DLD1 (cell line): ENCODE measurements at regions not wholly inside any gene's neighbourhood (a gene's known extent, or its start where the extent isn't known, plus 50 kb on each side); places are given as distances from the start of the nearest gene placed in this dataset.

ENCODE experiments used
- in situ Hi-C: cut with HindIII; loops from 2 replicates; pipeline ENCODE4 v1.10.0; 2017; ENCODE audit warnings: low sequenced_read_pairs

DNA sequence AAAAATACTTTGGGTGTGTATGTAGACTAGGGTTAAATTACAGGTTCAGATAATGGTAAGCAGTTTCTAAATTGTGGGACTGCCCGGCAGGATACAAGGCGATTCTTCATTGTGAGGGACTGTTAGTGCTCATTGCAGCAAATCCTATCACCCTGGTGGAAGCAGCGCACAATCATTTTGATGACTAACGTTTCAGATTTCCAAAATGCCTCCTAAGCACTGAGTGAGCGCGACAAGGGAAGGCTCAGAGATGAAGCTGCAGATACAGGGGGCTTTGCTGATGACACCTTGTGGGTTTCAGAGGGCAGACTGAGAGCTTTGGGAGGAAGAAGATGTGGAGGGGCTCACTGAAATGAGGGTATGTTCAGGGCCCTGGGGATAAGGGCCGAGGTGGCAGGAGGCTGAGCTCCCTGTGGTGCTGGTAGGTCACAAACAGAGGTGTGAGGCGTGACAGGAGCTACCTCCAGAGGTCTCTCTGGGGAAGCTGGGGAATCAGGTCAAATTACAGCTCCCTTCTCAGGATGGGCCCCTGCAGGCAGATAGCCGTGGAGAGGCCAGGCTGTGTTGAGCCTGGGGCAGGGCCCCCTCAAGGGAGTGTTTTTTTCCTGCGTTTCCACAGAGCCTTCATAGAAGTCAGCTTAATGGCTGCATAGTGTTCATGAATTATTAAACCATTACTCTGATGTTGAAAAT lies 84.5 kb upstream of the FYN start:
- in situ Hi-C loops = no loop called here

DNA sequence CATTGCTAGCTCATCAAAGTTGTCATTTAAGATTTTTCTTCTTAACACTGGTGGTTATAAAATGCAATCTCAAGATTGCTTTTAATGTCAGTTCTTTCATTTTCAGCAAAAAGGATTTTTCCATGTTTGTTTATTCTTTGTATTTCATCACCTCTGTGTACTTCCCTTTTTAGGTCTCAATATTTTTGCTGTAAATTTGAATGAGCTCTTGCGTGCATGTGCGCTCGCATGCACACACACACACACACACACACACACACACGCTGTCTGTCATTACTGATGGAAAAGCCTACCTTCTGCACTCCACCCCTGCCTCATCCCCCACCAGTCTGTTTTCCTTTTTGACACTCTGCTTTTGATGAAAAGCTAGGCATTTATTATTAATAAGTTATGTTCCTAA lies 85.3 kb upstream of the FYN start:
- in situ Hi-C loops = no loop called here

DNA sequence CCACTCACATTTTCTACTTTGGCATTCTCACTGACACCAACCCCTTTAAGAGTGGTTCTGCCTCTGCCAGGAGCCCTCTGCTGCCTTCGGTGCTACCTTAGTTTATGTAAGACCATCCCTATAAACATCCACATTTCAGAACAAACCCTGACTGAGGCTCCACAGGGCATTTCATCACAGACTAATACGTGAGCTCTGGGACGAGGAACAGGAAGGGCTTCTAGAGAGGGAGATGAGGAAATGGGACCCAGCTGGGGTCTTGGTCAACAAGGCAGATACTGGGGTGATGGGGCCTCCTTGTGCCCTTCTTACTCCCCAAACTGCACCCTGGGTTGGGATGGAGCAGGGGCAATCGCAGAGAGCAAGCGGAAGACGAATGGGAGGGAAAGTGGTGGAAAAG lies 86.5 kb upstream of the FYN start:
- in situ Hi-C loops = no loop called here

DNA sequence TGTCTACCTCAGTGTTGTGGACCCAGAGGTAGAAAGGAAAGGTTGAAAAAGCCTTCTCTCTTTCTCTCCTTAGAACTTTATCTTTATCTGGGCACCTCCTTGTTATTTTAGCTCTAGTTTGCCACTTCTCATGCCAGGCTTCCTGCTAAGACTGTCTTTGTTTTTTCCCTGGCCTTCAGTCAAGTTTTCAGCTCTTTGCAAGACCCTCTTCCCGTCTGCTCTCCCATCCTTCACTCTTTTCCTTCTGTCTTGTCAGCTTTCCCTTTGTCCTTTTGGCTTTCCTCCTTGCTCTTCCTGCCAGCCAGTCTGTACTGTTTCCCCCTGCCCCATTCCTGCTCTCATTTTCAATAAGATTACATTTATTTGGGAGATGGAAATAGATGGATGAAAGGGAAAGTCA lies 86.8 kb upstream of the CCN6 start:
- in situ Hi-C loops = no loop called here

DNA sequence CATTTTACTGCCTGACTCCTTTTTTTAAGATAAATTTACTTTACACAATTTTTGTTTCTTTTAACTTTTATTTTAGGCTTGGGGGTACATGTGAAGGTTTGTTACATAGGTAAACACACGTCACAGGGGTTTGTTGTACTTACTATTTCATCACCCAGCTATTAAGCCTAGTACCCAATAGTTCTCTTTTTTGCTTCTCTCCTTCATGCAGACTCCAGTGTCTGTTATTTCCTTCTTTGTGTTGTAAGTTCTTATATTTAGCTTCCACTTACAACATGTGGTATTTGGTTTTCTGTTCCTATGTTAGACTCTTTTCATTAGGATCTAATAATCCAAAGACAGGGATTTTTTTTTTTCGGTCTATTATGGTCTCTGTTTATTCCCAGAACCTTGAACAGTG lies 83.5 kb upstream of the CCN6 start:
- in situ Hi-C loops = no loop called here

DNA sequence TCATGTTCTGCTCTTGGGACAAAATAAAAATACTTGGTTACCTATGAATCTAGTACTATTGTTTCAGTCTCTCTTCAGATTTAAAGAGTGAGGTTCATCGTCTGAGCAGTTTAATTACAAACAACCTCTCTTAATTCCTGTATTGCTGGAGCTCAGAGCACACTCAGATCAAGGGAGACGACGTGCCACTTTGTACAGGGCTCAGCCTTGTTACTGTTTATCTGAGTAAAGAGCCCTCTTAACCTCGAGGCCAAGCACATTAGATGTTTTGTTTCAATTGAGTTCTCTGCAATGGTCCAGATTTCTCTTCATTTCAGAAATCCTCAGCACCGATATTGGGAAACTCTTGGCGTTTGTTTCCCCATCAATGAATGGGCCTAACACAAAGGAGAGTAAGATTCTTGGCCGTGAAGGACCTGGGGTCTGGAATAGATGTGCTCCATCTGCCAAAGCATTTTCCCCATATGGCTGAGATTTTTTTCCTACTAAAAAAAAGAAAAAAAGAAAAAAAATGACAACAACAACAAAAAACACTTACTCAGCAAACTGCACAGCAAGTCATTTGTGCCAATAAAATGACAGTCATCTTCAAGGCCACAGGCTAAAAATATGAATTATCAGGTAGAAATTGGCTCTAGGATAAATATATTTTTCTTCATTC lies 82.6 kb upstream of the CCN6 start:
- in situ Hi-C loops = no loop called here

DNA sequence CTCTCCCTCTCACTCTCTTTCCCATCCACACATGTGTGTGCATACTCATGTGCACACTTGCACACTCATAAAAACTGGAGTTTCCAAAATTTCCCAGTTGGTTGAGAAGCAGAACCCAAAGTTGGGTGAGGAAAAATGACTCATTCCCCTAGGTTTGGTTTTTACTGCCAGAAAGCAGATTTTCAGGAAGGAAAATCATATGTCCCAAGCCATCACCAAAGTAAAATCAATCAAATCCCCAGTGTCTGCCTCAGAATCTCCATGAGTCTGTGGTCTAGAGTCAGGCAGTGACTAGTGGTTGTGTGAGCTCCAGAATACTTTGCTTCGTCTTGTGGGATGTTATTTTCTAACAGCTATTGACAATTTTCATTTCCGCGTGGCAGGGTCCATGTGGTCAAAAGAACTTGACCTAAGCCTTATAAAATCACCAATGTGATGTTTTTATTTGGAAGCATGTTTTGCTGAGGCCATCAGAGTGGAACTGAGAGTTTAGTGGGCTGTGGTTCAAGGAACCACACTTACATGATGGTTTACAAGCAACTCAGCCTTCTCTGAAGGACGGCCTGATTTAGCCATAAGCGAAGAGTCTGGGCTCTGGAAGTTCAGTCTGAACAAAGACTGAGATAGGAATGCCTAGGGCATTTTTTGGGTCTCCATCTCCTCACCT lies 81.9 kb upstream of the CCN6 start:
- in situ Hi-C loops = no loop called here

DNA sequence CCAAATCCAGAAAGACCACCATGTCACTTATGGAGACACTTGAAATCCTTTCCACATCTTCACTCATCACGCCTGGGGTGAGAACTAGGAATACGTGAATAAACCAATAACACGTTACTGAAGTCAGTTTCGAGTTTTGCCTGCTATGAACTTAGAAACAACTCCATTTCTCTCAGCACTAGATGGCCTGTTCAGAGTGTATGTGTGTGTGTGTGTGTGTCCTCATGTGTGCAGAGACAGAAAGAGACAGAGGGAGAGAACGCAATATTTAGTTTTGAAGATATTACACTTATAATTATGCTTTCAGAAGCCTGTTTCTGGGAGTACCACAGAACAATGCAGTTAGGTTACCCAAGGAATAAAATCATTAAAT lies 81.2 kb upstream of the CCN6 start:
- in situ Hi-C loops = no loop called here

DNA sequence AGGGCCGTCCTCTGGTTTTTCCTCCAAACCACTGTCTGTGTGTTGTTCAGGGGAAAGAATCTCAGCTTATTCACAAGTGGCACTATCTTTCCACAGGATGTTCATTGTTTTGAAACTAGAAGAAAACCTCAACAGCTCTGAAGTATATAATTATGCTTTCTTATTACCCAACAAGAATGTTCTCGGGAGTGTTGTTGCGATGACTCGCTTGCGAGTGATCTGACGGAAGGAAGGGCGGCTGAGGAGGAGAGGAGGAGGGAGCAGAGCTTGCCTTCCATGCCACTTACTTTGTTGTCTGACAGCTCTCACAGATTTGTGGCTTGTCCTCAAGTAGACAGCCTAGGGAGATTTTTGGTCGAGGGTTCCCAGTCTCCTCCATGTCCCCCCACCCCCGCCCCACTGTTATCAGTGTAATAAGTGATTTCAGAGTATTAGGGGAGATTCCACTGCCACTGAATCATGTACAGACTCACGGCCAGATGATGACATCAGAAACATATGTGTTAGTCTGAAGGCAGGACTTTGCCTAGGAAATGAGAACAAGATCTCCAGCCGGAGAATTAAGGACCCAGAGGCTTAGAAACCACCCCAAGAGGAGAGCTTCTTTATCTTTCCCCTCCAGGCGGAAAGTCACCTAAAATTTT lies 80.7 kb upstream of the CCN6 start:
- in situ Hi-C loops = no loop called here

DNA sequence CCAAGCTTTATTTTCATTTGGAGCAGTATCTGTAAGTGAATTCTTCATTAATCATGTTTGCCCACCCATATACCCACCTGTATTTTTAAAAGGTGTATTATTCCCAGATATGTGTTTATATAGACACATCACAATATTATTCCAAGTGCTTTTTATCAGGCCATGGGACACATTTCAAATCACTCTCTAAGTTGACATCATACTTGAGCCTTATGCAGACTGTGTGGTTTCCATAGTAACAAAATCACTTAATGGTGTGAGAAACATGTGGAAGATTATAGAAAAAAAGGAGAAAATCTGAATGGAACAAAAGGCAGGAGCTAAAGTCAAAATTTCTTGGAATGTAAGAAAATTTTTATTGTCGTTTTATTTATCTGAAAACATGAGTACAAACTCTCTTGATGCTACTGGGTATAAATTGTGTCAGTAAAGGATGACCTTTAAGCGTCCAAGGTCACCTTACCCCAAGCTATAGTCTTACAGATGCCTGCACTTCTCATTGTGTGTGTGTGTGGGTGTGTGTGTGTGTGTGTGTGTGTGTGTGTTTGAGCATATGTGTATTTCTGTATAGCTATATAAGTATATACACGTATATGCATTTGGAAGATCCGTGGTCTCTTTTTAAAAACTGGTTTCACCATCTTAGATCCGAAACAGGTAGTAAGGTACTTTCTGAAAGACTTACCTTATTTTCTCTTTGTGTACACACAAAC lies 79.8 kb upstream of the CCN6 start:
- in situ Hi-C loops = no loop called here

DNA sequence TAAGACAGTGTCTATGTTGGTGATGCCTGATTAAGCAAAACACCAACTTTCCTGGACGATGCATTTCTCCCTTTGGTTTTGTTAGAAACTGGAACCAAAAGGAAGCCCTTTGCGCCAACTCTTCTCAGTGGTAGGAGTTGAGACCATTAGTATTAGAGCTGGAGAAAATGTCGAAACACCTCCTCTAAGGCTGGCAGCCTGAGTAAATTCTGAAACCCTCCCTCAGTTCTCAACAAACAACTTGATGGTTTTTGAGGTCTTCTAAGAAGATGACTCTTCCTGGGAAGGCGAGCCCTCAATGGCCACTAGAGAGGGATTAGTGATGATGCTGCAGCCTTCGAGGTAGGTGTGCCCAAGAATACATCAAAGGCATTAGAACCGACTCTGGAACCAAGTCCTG lies 78.4 kb upstream of the CCN6 start:
- in situ Hi-C loops = no loop called here

DNA sequence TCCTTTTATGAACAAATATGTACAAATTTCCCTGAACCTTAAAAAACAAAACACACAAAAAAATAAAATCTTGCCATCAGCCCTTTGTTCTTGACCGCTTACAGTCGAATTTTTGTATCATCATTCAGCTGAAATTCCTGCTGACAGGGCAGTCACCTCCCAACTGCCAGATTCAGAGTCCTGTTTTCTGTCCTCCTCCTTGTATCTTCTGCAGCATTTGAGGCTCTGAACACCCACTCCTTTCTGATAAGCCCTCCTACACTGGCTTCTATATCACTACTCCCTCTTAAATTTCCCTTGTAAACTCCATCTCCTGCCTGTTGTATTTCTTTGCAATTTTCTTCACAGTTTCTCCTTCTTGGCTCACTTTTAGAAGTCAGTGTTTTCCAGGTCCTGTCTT lies 77.8 kb upstream of the CCN6 start:
- in situ Hi-C loops = no loop called here

DNA sequence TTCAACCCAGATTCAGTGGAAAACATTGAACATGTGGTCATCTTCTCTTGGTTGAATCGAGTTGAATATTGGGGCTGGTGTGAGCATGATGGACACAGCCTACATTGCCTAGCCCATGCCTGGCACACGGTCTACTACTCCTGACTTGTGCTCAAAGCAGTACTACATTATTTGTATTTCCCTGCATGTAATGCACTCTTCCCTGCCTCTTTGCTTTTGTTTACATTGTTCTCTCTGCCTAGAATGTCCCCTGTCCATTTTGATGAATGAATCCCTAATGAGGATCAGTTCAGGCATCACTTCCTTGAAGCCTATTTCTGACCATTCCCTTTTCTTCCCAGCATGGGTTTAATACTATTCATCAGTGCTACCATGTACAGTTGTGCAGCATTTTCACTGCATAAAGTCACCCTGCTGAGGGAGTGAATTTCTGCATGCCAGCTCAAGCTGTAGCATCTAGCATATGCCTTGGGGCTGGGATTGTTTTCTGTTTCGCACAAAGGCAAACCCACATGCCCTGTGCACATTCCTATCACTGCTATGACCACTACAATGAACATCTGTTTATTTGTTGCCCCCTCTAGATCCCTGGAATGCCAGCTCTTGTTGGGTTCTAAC lies 75.3 kb upstream of the CCN6 start:
- in situ Hi-C loops = no loop called here

DNA sequence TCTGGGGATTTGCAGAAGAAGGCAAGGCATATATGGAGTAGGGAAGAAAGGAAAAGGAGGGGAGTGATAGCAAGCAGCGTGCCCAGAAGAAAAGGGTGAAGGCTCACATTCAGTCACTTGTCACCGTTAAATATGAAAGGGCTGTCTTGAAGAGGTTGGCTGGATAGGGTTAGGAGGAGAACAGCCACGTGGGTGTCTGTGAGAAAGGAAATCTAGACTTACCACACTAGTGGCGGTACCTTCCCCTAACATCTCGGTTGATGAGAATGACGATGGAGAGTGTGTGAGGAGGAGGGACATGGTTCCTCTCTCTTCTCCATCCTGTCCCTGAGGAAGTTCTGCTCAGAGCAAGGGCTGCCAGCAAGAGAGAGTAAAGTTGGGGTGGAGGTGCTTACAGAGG lies 74.3 kb upstream of the CCN6 start:
- in situ Hi-C loops = no loop called here

DNA sequence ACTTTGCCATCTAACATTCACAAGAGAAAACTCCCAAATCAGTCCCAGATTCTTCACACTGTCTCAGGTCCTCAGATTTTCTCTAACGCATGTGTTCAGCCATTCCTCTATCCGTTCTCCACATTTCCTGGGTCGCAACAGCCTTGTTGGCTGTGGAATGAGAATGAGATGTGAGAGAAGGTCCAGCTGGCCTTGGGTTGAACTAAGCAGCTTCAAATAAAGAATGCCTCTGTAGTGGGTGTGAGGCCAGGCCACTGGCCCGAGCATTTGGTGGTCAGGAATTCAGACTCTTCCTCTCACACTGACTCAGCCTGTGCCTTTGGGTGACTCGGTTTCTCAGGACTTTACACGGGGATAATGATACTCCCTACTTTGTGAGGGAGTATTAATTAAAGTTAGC lies 73.8 kb upstream of the CCN6 start:
- in situ Hi-C loops = no loop called here

DNA sequence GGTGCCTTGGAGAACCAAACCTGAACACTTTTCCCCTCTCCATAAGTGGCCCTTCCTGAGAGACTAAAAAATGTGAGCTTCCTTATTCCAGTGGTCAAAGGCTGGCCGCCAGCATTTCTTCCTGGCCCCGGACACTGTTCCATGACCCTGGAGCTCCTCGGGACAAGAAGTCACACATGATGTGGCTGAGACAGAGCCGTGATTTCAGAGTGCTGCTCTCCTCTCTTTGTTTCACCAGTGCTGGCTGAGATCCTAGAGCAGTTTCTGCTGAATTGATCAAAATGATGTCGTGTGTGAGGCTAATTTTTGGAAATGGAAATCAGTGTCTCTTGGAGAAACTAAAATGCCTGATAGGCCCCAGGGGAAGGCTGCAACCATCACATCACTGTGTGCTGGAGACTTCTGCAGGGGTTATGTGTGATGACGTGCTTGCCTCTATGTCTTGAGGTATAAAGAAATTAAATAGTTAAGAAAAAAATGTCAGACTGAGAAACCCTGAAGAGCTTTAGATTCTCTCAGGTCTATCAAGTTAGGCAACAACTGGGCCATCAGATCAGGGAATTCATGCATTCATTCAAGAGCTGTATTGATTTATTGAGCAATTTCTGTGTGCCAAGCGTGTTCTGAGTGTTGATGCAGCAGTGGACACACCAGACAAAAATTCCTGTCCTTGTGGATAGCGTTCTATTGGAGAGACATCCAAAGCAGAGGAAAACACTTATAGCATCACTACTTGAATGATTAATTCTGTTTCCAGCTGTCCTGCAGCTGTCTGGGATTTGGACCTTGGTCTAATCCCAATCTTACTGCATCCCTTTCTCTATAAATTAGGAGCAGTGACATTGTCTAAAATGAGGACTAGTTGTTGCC lies 72.7 kb upstream of the CCN6 start:
- in situ Hi-C loops = no loop called here

DNA sequence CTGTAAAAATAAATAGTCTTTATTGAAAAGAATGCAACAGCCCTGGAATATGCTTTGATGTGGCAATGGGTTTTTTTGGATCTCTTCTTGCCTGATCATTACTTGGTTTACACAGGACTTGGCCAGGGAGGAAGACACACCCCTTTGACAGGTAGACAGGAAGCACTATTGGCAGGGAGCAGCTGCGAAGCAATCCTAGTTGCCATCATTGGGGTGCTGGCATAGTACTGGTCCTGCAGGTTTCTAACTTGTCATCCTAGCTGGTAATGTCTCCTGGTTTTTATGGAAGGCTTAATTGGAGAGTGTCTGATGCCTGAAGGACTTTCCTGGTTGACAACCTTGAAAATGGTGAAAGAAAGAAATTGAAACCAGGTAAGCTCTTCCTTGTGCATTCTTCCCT lies 71.2 kb upstream of the CCN6 start:
- in situ Hi-C loops = no loop called here

DNA sequence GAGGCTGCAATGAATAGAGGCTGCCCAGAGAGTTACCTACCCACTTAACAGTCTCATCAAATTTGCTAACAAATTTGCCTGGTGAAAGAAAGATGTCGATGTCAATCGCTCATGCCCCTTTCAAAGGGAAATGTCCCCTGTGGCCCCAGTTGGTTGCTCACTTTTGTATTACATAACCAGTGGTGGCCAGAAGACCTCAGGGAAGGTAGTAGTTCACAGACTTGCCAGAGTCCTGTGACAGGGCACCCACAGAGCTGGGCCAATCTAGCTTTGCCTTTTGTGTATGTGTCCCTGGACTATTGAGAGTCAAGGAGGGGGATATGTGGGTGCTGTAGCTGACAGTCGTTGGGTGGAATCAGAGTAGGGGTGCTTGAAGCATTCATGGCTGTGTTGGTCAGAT lies 70.7 kb upstream of the CCN6 start:
- in situ Hi-C loops = no loop called here

DNA sequence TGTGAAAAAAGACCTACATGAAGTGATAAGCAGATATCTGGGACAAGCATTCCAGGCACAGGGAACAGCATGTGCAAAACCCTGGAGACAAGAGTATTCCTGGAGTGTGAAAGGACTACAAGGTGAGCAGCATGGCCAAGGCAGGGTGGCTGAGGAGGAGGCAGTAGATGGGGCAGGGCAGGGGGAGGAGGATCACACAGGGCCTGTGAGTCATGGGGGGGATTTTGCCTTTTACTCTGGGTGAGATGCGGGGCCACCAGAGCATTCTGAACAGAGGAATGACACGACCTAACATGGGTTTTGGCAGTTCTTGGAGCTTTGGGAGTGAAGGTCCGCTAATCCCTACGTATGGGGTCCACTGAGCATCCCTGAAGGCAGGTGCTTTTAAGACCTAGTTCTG lies 69.8 kb upstream of the CCN6 start:
- in situ Hi-C loops = no loop called here
